HepG2 (cell line): ENCODE measurements at regions not wholly inside any gene's neighbourhood (a gene's known extent, or its start where the extent isn't known, plus 50 kb on each side); places are given as distances from the start of the nearest gene placed in this dataset.

ENCODE experiments used
- ATAC-seq: fragments of 200-7000 bp; cut with Tn5 transposase; 3 replicates; pipeline ENCODE4 v1.9.1; 2020; ENCODE audit warnings: mild to moderate bottlenecking, moderate library complexity
- BruUV-seq: library from RNA; stranded (reverse); fragments of 400-500 nt; replicated peaks from 2 replicates; lab custom pipeline; 2021; lab: Mats Ljungman, UMichigan
- CTCF ChIA-PET: fragments of 300-600 bp; formaldehyde crosslinking; extraction: SDS; loops from one replicate; lab custom pipeline; 2021; ENCODE audit warnings: low total read pairs, inconsistent platforms, low intra/inter-chr PET ratio; lab: Yijun Ruan, JAX
- POLR2A ChIA-PET: fragments of 350-600 bp; sonication (Branson Sonifier 250); formaldehyde crosslinking; loops from one replicate; lab custom pipeline; 2020; ENCODE audit warnings: antibody characterized with exemption, inconsistent platforms; lab: Yijun Ruan, JAX
- DNase-seq: peaks from one replicate; pipeline ENCODE4 v3.0.0-alpha.2; 2015; ENCODE audit warnings: low spot score
- FAIRE-seq: peaks from 3 replicates; lab custom pipeline; 2011; peaks lifted over from hg19 to GRCh38; lab: Jason Lieb, UNC
- H2AFZ ChIP-seq: one replicate; pipeline ENCODE4 v1.6.1; 2011; ENCODE audit warnings: low read length, inconsistent platforms
- H3K27ac ChIP-seq: fragments of 300-600 bp; 3 replicates; pipeline ENCODE4 v1.8.0; 2011; ENCODE audit warnings: mixed run types, mild to moderate bottlenecking, mixed read lengths, low read length, inconsistent platforms; ENCODE audit not compliant: insufficient read depth; ENCODE audit errors: extremely low read length
- H3K27me3 ChIP-seq, 2 experiments: fragments of 200-600 bp in 1 of 2; 2 replicates in 1 of 2; 3 replicates in 1 of 2; pipeline versions ENCODE4 v1.6.0 to v1.8.0; 2011; ENCODE audit warnings: low read length in 2 of 2, mild to moderate bottlenecking in 2 of 2, moderate library complexity in 2 of 2, inconsistent platforms in 1 of 2; ENCODE audit not compliant: insufficient read depth in 2 of 2, control insufficient read depth in 1 of 2
- H3K36me3 ChIP-seq, 2 experiments: fragments of 200-600 bp in 1 of 2; replicated peaks in 1 of 2; 2 replicates in 1 of 2; 3 replicates in 1 of 2; pipeline versions ENCODE4 v1.5.1 to v1.8.0; 2011; ENCODE audit warnings: low read length in 2 of 2, inconsistent platforms in 1 of 2; ENCODE audit not compliant: insufficient read depth in 2 of 2, control insufficient read depth in 1 of 2
- H3K4me1 ChIP-seq: 2 replicates; pipeline ENCODE4 v1.5.1; 2012; ENCODE audit warnings: low read length, inconsistent platforms; ENCODE audit not compliant: insufficient read depth
- H3K4me2 ChIP-seq: 2 replicates; pipeline ENCODE4 v1.6.0; 2011; ENCODE audit warnings: low read depth, low read length, inconsistent platforms
- H3K4me3 ChIP-seq, 3 experiments: fragments of 200-600 bp in 1 of 3; sonication (generic), shearing (Covaris generic) in 1 of 3; replicated peaks in 1 of 3; 2 replicates each; pipeline ENCODE4 v1.5.1; 2011 to 2016; ENCODE audit warnings: low read length in 3 of 3, inconsistent platforms in 2 of 3, low read depth in 2 of 3, mild to moderate bottlenecking in 2 of 3, control low read depth in 1 of 3, mixed read lengths in 1 of 3; ENCODE audit not compliant: insufficient read depth in 1 of 3
- H3K79me2 ChIP-seq: one replicate; pipeline ENCODE4 v1.6.1; 2011; ENCODE audit warnings: low read length, inconsistent platforms; ENCODE audit not compliant: insufficient read depth
- H3K9ac ChIP-seq: 2 replicates; pipeline ENCODE4 v1.6.0; 2011; ENCODE audit warnings: mild to moderate bottlenecking, low read depth, low read length, inconsistent platforms; ENCODE audit not compliant: insufficient read depth
- H3K9me3 ChIP-seq: 2 replicates; pipeline ENCODE4 v1.5.1; 2012; ENCODE audit warnings: mild to moderate bottlenecking, low read length
- H4K20me1 ChIP-seq: 2 replicates; pipeline ENCODE4 v1.6.0; 2011; ENCODE audit warnings: inconsistent platforms, mild to moderate bottlenecking, low read length, moderate library complexity; ENCODE audit not compliant: insufficient read depth
- HNF4A ChIP-seq: sonication (generic); formaldehyde crosslinking; IDR thresholded peaks from 2 replicates; pipeline ENCODE4 v1.4.0; 2020; ENCODE audit warnings: missing genetic modification reagents
- RBAK ChIP-seq: sonication (generic); formaldehyde crosslinking; IDR thresholded peaks from 2 replicates; pipeline ENCODE4 v1.5.1; 2020; ENCODE audit warnings: mild to moderate bottlenecking, missing genetic modification reagents
- RBM22 ChIP-seq: fragments of 200-400 bp; formaldehyde crosslinking; optimal IDR thresholded peaks from 2 replicates; pipeline ENCODE3; 2017; ENCODE audit warnings: mild to moderate bottlenecking, low read length, moderate library complexity
- SMC3 ChIP-seq: IDR thresholded peaks from 2 replicates; pipeline ENCODE4 v1.6.1; 2011; ENCODE audit warnings: low read length, improper control_type of control experiment
- TCF7L2 ChIP-seq: IDR thresholded peaks from 2 replicates; pipeline ENCODE4 v1.6.1; 2011; ENCODE audit warnings: mild to moderate bottlenecking, low read depth, low read length, moderate library complexity
- ZNF12 ChIP-seq: sonication (generic); formaldehyde crosslinking; IDR thresholded peaks from 2 replicates; pipeline ENCODE4 v1.5.0; 2020; ENCODE audit warnings: missing genetic modification reagents
- ZNF839 ChIP-seq: sonication (generic); formaldehyde crosslinking; IDR thresholded peaks from 2 replicates; pipeline ENCODE4 v1.4.0; 2020; ENCODE audit warnings: missing genetic modification reagents, mild to moderate bottlenecking, borderline replicate concordance
- WGBS: methylation state at CpG from one replicate; pipeline ENCODE4 v1.1.6; 2017; ENCODE audit warnings: low lambda C conversion rate; 5-methylcytosine and 5-hydroxymethylcytosine counted together
- in situ Hi-C: cut with HindIII; loops from 2 replicates; pipeline ENCODE4 v1.10.0; 2017; ENCODE audit warnings: low pct_unique_long_range_greater_than_20kb; ENCODE audit not compliant: extremely low pct_ligation_motif_present
- intact Hi-C: fragments of 100-400 bp; cut with micrococcal nuclease; formaldehyde crosslinking; loops from one replicate; pipeline ENCODE4 v1.10.0; 2022; ENCODE audit not compliant: unreplicated experiment
- TF ChIP-seq, protein P1 (sequence below): IDR thresholded peaks from 2 replicates; pipeline ENCODE4 v1.4.0; 2020; ENCODE audit warnings: mild to moderate bottlenecking, missing genetic modification reagents

DNA sequence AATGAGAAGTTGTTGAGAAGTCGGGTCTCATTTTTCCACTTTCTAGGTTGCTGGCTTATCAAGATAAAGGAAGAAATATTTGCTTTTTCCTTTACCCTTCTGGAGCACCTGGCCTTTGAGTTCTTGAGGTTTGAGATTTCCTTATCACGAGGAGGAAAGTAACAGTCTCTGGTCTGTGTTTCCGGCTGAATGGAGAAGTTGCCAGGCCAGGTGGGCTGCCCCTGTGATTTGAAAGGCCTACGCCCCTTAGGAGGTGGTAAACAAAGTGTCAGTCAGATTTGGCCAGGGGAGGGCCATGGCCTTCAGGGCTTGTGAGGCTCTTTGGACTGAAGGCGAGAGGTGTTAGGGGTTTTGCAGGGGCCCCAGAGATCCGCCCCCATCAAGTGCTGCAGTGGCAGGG, 156.7 kb upstream of the HAAO start (continued):
- TF ChIP-seq, protein P1, sequence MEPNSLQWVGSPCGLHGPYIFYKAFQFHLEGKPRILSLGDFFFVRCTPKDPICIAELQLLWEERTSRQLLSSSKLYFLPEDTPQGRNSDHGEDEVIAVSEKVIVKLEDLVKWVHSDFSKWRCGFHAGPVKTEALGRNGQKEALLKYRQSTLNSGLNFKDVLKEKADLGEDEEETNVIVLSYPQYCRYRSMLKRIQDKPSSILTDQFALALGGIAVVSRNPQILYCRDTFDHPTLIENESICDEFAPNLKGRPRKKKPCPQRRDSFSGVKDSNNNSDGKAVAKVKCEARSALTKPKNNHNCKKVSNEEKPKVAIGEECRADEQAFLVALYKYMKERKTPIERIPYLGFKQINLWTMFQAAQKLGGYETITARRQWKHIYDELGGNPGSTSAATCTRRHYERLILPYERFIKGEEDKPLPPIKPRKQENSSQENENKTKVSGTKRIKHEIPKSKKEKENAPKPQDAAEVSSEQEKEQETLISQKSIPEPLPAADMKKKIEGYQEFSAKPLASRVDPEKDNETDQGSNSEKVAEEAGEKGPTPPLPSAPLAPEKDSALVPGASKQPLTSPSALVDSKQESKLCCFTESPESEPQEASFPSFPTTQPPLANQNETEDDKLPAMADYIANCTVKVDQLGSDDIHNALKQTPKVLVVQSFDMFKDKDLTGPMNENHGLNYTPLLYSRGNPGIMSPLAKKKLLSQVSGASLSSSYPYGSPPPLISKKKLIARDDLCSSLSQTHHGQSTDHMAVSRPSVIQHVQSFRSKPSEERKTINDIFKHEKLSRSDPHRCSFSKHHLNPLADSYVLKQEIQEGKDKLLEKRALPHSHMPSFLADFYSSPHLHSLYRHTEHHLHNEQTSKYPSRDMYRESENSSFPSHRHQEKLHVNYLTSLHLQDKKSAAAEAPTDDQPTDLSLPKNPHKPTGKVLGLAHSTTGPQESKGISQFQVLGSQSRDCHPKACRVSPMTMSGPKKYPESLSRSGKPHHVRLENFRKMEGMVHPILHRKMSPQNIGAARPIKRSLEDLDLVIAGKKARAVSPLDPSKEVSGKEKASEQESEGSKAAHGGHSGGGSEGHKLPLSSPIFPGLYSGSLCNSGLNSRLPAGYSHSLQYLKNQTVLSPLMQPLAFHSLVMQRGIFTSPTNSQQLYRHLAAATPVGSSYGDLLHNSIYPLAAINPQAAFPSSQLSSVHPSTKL: no peak
- TF ChIP-seq HNF4A (CRISPR knock-in tag) (peak; percentile 12; the same call in 1 of the 2 replicates), TCF7L2 (no peak)

DNA sequence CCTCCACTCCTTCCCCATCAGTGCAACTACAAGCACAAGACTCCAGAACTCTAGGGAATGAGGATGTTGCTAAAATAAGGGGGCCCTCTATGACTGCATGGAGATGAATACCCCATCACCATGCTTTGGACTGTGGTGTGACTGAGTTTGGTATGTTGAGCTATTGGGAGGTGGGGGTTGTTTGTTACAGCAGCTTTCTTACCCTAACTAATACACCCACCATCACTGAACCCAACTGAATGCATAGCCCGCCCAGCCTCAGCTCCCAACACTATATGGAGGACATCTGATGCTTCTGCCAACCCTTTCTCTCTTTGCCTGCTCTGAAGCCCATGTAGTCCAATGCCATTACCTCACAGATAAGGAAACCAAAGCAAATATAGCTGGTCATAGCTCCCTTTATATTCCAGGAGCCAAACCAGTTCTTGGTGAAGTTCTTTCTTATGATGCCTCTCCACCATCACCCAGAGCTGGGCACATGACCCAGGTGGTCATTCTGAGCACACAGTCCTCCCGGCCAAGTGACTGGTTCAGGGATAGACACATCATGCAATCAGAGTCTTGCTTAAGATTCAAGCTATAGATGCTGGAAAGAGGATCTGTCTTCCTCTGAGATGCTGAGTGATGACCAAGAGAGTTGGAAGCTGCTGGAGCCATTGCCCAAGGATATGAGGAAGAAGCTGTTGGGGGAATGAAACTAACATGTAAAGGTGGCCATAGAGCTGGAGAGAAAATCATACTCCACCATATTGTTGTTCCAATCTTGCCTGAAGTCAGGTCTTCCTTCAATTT, 155.6 kb upstream of the HAAO start:
- BruUV-seq: no TSS peak
- no peaks in the 10 kb centered on the region for H3K36me3 ChIP-seq
- intact Hi-C loops (loop anchor here (1.0 to 5.0 kb wide), 4 partner anchors 26 to 536 kb away; no protein-coding TSS in a partner anchor), in situ Hi-C loops (loop anchor here (5.0 kb wide), 1 partner anchor 534 kb away; no protein-coding TSS in a partner anchor)
- WGBS: 97% methylated on average over 2 of the region's 2 CpGs
- H2AFZ ChIP-seq: no peak overlapping the region
- no peak overlapping the region for H3K4me3 ChIP-seq
- H4K20me1 ChIP-seq: no peaks in the 10 kb centered on the region
- POLR2A ChIA-PET: interaction anchor here (0.8 to 4.8 kb wide), 11 partner anchors 22 to 593 kb away, joined by 3 to 27 read pairs (median 4); partner anchors contain the start of gene ZFP36L2
- H3K9me3 ChIP-seq: no peaks in the 10 kb centered on the region
- TF ChIP-seq SMC3 (no peak), RBAK (CRISPR knock-in tag) (peak; percentile 82), ZNF12 (CRISPR knock-in tag) (peak; percentile 94), ZNF839 (no peak), RBM22 (no peak)
- DNase-seq: no peak
- H3K4me2 ChIP-seq: no peak overlapping the region
- no peak overlapping the region for H3K27ac ChIP-seq
- H3K79me2 ChIP-seq: no peaks in the 10 kb centered on the region
- no peak for ATAC-seq
- no peaks in the 10 kb centered on the region for H3K27me3 ChIP-seq
- H3K9ac ChIP-seq: no peak overlapping the region
- FAIRE-seq: no peak
- CTCF ChIA-PET: interaction anchor here (1.3 to 3.2 kb wide), 4 partner anchors 32 to 594 kb away, joined by 3 to 22 read pairs (median 6); no protein-coding TSS in a partner anchor
- peaks cover 88% of the 10 kb centered on the region for H3K4me1 ChIP-seq
